ENCODE measurements at regions not wholly inside any gene's neighbourhood (a gene's known extent, or its start where the extent isn't known, plus 50 kb on each side); places are given as distances from the start of the nearest gene placed in this dataset.

- TF ChIP-seq CTCF (IDR thresholded peaks at IDR 0.05) (no peak), POLR2A (IDR thresholded peaks at IDR 0.05) (no peak)
Observed at GRCh38 chr1:213641312-213641711, 346.5 kb upstream of the PROX1 start.

Measured in lower leg skin (tissue), 3 donors.